ENCODE measurements at regions not wholly inside any gene's neighbourhood (a gene's known extent, or its start where the extent isn't known, plus 50 kb on each side); places are given as distances from the start of the nearest gene placed in this dataset.

- TF ChIP-seq CTCF (IDR thresholded peaks at IDR 0.05): no peak
- TF ChIP-seq POLR2A (IDR thresholded peaks at IDR 0.05): no peak
Measured at GRCh38 chr5:90294604-90295003, 115.0 kb downstream of the CETN3 start.
